Breast epithelium (tissue), 4 donors: ENCODE measurements at regions not wholly inside any gene's neighbourhood (a gene's known extent, or its start where the extent isn't known, plus 50 kb on each side); places are given as distances from the start of the nearest gene placed in this dataset.

Source experiments
- DNase-seq, 2 donors: peaks; one replicate each; pipeline ENCODE4 v3.0.0-alpha.2; 2019; ENCODE audit warnings: low spot score in 2 of 2
- H3K27ac ChIP-seq, 2 donors: fragments of 200-600 bp; sonication (generic) in 1 of 2; one replicate each; pipeline ENCODE4 v1.5.1; 2016 to 2019; ENCODE audit warnings: mild to moderate bottlenecking in 1 of 2
- H3K27me3 ChIP-seq, 2 donors: fragments of 200-600 bp; sonication (generic) in 1 of 2; one replicate each; pipeline versions ENCODE4 v1.5.1 to v1.6.0; 2017 to 2019; ENCODE audit warnings: control low read depth in 1 of 2, mild to moderate bottlenecking in 1 of 2
- H3K36me3 ChIP-seq: fragments of 200-600 bp; one replicate; pipeline ENCODE4 v1.5.1; 2019
- H3K4me1 ChIP-seq, 2 donors: fragments of 200-600 bp; sonication (generic); one replicate each; pipeline ENCODE4 v1.5.1; 2016 to 2019; ENCODE audit warnings: control low read depth in 1 of 2
- H3K4me3 ChIP-seq, 3 donors: fragments of 200-600 bp; sonication (generic); 1 replicate in 2 of 3; 2 replicates in 1 of 3; pipeline ENCODE4 v1.5.1; 2016 to 2019; ENCODE audit warnings: mild to moderate bottlenecking in 3 of 3, moderate library complexity in 2 of 3
- H3K9me3 ChIP-seq, 2 donors: fragments of 200-600 bp; sonication (generic) in 1 of 2; one replicate each; pipeline ENCODE4 v1.5.1; 2016 to 2019; ENCODE audit warnings: control low read depth in 1 of 2
- CTCF ChIP-seq, 3 donors: fragments of 450-650 bp; IDR thresholded peaks; one replicate each; pipeline ENCODE4 v1.5.1; 2016 to 2017; ENCODE audit warnings: antibody characterized with exemption in 3 of 3, mild to moderate bottlenecking in 3 of 3, moderate library complexity in 3 of 3
- POLR2A ChIP-seq: fragments of 450-650 bp; IDR thresholded peaks from one replicate; pipeline ENCODE4 v1.6.1; 2016; ENCODE audit warnings: antibody characterized with exemption, mild to moderate bottlenecking, moderate library complexity
- POLR2AphosphoS5 ChIP-seq, 3 donors: sonication (generic); formaldehyde crosslinking; IDR thresholded peaks; one replicate each; pipeline ENCODE4 v1.6.1; 2017; ENCODE audit warnings: antibody characterized with exemption in 3 of 3
- intact Hi-C: fragments of 100-400 bp; cut with DNase I; formaldehyde crosslinking; loops from one replicate; pipeline ENCODE4 v1.15.1; 2023; ENCODE audit warnings: low total_unique reads

GRCh38 chrX:99308302-99308701 lies 1101.8 kb downstream of the PCDH19 start:
- Histone ChIP-seq H3K4me1 (no peaks in the 10 kb centered on the region), H3K36me3 (no peaks in the 10 kb centered on the region), H3K9me3 (no peaks in the 10 kb centered on the region), H3K27ac (no peak overlapping the region), H3K4me3 (no peak overlapping the region), H3K27me3 (peaks cover 0 to 5% of the 10 kb centered on the region in 2 donors)
- intact Hi-C loops: no loop called here
- TF ChIP-seq CTCF (IDR thresholded peaks at IDR 0.05) (no peak), POLR2A (no peak), POLR2AphosphoS5 (IDR thresholded peaks at IDR 0.05) (no peak)
- no peak for DNase-seq

- intact Hi-C loops: no loop called here
- H3K27me3 ChIP-seq: peaks cover 0 to 24% of the 10 kb centered on the region in 2 donors
Observed at GRCh38 chrX:99305573-99305972, 1104.5 kb downstream of the PCDH19 start.

GRCh38 chrX:99301990-99302389 lies 1108.1 kb downstream of the PCDH19 start:
- Histone ChIP-seq H3K36me3 (no peaks in the 10 kb centered on the region), H3K4me1 (no peaks in the 10 kb centered on the region), H3K27ac (no peak overlapping the region), H3K9me3 (no peaks in the 10 kb centered on the region), H3K4me3 (no peak overlapping the region), H3K27me3 (peaks cover 0 to 20% of the 10 kb centered on the region in 2 donors)
- intact Hi-C loops: no loop called here
- DNase-seq: no peak
- TF ChIP-seq POLR2A (no peak), CTCF (IDR thresholded peaks at IDR 0.05) (no peak), POLR2AphosphoS5 (IDR thresholded peaks at IDR 0.05) (no peak)

More at GRCh38 chrX:99305573-99305972, 1104.5 kb downstream of the PCDH19 start:
- no peaks in the 10 kb centered on the region for H3K36me3 ChIP-seq
- no peak for DNase-seq
- no peak overlapping the region for H3K27ac ChIP-seq
- H3K4me1 ChIP-seq: no peaks in the 10 kb centered on the region
- no peaks in the 10 kb centered on the region for H3K9me3 ChIP-seq
- no peak overlapping the region for H3K4me3 ChIP-seq
- TF ChIP-seq POLR2A (no peak), CTCF (IDR thresholded peaks at IDR 0.05) (no peak), POLR2AphosphoS5 (IDR thresholded peaks at IDR 0.05) (no peak)

- no peak overlapping the region for H3K27ac ChIP-seq
- TF ChIP-seq POLR2A: no peak
- no peak for TF ChIP-seq POLR2AphosphoS5 (IDR thresholded peaks at IDR 0.05)
- TF ChIP-seq CTCF (IDR thresholded peaks at IDR 0.05): no peak
- H3K27me3 ChIP-seq: peaks cover 0 to 24% of the 10 kb centered on the region in 2 donors
- no peak overlapping the region for H3K4me3 ChIP-seq
- no peaks in the 10 kb centered on the region for H3K4me1 ChIP-seq
- H3K9me3 ChIP-seq: peaks cover 0 to 4% of the 10 kb centered on the region in 2 donors
- no peaks in the 10 kb centered on the region for H3K36me3 ChIP-seq
- intact Hi-C loops: no loop called here
- no peak for DNase-seq
Observed at GRCh38 chrX:99271641-99272040, 1138.4 kb downstream of the PCDH19 start.

- Histone ChIP-seq H3K4me3 (no peak overlapping the region), H3K27ac (no peak overlapping the region), H3K4me1 (no peaks in the 10 kb centered on the region), H3K9me3 (peaks cover 0 to 5% of the 10 kb centered on the region in 2 donors), H3K27me3 (peaks cover 0 to 4% of the 10 kb centered on the region in 2 donors), H3K36me3 (peaks cover 5% of the 10 kb centered on the region)
- no peak for DNase-seq
- TF ChIP-seq POLR2A: no peak
- no peak for TF ChIP-seq POLR2AphosphoS5 (IDR thresholded peaks at IDR 0.05)
- TF ChIP-seq CTCF (IDR thresholded peaks at IDR 0.05): no peak
- intact Hi-C loops: no loop called here
Observed at GRCh38 chrX:99266255-99266654, 1143.8 kb downstream of the PCDH19 start.
